SKM-1 (cell line): ENCODE measurements at regions not wholly inside any gene's neighbourhood (a gene's known extent, or its start where the extent isn't known, plus 50 kb on each side); places are given as distances from the start of the nearest gene placed in this dataset.
"Not testable (repeated sequence)": the region's sequence is repeated elsewhere in the genome, so short reads cannot be mapped to it uniquely, and the experiment has no call there.

Experiments
- DNase-seq: peaks from one replicate; lab custom pipeline; 2025; ENCODE audit not compliant: unreplicated experiment; lab: John Stamatoyannopoulos, UW

- DNase-seq = not testable (repeated sequence)
Observed at GRCh38 chr1:149695066-149695465, 87.4 kb upstream of the FCGR1A start.

GRCh38 chr1:149700220-149700619 lies 82.3 kb upstream of the FCGR1A start:
- not testable (repeated sequence) for DNase-seq

DNA sequence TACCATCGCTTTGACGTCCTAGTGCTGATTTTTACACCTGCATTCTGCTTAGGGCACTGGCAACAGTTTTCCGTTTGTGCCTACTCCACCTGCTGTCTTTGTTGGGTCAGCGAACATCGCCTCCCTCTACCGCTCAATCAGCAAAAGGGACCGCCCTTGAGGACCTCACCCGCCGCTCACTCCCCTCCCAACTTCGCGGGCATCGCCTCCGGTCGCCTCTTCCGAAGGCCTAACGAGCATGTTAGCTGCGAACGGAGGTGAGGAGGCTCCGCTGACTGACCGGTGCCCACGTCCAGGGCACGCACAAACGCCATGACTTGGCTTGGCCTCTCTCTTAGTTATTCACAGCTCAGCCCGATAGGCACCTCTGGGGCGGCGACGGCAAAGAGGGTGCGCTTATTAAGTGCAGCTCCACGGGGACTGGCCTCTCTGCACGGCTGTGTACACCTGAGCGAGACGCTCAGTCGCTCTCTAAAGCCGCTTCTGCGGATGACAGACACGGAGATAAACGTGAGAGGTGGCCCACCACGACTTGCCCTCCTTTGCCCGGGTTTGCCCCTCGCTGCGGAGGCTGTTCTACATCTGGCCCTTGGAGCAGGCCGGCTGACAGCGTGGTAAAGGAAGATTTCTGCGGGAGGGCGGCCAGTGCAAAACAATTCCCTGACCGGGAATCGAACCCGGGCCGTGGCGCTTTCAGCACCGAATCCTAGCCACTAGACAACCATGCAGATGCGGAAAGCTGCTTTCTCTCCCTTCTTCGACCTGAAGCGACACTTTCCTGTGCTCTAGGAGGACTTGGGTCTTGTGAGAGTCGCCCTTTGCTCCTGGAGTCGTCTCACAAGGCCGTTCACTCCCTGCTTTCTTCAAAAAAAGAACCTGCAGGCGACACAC lies 81.6 kb upstream of the FCGR1A start:
- DNase-seq = not testable (repeated sequence)

DNA sequence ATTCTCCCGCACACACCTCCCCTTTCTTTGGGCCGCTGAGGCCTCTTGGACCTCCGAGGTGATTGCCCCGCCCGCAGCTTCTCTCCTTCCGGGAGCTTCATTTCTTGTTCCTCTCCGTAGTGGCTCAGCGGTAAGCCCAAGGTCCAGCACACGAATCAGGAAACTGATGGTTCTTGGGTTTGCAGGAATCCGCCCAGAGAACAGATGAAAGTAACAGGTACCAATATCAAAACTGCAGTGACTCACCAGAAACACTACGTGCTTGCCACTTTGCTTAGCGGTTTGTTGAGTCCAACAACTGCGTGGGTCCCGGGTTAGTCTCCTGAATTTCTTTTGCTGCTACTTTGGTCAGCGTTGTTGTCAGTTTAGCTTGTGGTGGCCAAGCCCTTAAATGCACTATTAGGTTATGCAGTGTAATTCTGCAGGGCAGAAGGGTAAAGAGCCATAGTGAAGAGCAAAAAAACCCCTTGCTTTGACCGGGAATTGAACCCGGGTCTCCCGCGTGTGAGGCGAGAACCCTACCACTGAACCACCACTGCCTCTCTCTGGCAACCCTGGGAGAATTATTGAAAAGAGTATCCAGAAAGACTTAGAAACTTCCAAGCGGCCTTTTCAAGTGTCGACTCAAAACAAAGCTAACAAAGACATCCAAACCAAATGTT lies 74.2 kb upstream of the FCGR1A start:
- DNase-seq = peak; percentile 43

DNA sequence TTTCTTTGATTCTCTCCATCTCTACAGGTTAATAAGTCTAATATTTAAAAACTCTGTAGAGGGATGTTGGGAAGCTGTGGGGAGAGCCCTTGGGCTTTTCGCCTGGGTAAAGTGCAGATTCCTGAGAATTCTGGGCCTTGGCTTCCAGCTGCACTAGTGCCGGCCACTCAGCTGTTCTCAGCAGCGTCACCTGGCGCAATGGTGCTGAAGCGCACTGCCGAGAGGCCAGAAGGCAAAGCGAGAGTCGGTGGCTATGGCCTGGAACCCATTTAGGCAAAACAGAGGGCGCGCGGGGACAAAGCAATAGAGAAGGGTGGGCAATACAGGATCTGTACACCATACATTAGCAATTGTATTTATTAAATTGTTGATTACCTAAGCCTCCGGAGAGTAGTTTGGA lies 70.8 kb upstream of the FCGR1A start:
- DNase-seq = not testable (repeated sequence)

DNA sequence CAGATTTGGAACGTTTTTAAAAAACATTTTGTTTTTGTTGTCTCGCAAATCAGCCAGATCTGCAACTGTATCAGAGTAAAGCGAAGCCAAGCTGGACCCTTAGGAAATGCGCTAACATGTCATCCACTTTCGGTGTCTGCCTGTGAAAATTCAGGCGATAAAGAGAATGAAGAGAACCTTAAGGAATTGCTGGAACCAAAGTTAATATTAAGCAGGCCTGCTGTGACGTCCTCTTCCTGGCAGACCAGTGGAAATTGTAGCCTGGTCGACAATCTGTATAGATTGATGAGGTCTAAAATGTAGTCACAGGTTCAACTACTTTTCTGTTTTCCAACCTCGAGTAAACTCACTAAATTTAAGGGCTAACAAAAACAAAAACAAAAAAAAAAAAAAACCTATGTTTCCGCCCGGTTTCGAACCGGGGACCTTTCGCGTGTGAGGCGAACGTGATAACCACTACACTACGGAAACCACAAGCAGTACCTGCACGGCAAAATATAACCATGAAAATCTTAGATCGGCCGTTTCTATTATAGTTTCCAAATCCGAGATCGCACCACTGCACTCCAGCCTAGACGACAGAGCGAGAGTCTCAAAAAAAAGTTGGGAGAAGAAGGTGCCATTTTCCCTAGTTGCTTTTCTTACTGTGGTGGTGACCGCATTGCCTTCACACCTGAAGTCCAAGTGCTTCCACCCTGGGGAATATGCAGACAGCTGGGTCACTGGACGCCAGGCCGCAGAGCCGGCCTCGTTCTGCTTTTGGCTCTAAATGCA lies 70.2 kb upstream of the FCGR1A start:
- not testable (repeated sequence) for DNase-seq

DNA sequence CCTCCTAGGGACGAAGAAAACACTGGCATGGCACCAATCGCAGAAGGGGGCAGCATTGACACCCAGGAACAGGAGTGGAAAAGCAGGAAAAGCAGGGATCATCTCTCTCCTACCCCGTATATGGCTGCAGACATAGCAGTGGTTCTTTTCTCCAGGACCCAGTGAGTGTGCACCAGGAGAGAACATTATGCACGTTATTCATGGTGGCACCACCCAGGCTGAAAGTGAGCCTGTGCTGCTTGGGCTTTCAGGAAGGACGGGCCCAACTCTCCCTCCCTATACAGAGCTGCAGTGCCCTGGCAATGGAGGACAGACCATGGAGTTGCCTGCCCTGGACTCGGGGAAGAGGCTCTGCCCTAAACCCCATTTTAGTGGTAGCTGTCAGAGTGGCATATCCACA lies 69.0 kb upstream of the FCGR1A start:
- DNase-seq = not testable (repeated sequence)

GRCh38 chr1:149713952-149714351 lies 68.5 kb upstream of the FCGR1A start:
- DNase-seq = not testable (repeated sequence)

GRCh38 chr1:149724618-149725302 lies 57.7 kb upstream of the FCGR1A start:
- not testable (repeated sequence) for DNase-seq

GRCh38 chr1:149726688-149727087 lies 55.8 kb upstream of the FCGR1A start:
- not testable (repeated sequence) for DNase-seq

- DNase-seq = not testable (repeated sequence)
Observed at GRCh38 chr1:149728598-149728997, 53.9 kb upstream of the FCGR1A start.
